Omental fat pad (tissue), 3 donors: ENCODE measurements at regions not wholly inside any gene's neighbourhood (a gene's known extent, or its start where the extent isn't known, plus 50 kb on each side); places are given as distances from the start of the nearest gene placed in this dataset.
"Not testable (repeated sequence)": the region's sequence is repeated elsewhere in the genome, so short reads cannot be mapped to it uniquely, and the experiment has no call there.

Experiments used
- ATAC-seq: fragments of 150-250 bp; one replicate; pipeline ENCODE4 v1.9.1; 2016; ENCODE audit warnings: mild to moderate bottlenecking, moderate library complexity; ENCODE audit not compliant: low FRiP score
- DNase-seq: peaks from one replicate; pipeline ENCODE4 v3.0.0-alpha.2; 2019; ENCODE audit warnings: low spot score
- CTCF ChIP-seq, 3 donors: fragments of 450-650 bp; IDR thresholded peaks; one replicate each; pipeline ENCODE4 v1.5.1; 2016 to 2017; ENCODE audit warnings: antibody characterized with exemption in 3 of 3, mild to moderate bottlenecking in 3 of 3, moderate library complexity in 2 of 3

GRCh38 chr18:1777843-1778242 is 793.5 kb downstream of the METTL4 start:
- ATAC-seq = no peak
- TF ChIP-seq CTCF (IDR thresholded peaks at IDR 0.05) = no peak
- DNase-seq = no peak

DNA sequence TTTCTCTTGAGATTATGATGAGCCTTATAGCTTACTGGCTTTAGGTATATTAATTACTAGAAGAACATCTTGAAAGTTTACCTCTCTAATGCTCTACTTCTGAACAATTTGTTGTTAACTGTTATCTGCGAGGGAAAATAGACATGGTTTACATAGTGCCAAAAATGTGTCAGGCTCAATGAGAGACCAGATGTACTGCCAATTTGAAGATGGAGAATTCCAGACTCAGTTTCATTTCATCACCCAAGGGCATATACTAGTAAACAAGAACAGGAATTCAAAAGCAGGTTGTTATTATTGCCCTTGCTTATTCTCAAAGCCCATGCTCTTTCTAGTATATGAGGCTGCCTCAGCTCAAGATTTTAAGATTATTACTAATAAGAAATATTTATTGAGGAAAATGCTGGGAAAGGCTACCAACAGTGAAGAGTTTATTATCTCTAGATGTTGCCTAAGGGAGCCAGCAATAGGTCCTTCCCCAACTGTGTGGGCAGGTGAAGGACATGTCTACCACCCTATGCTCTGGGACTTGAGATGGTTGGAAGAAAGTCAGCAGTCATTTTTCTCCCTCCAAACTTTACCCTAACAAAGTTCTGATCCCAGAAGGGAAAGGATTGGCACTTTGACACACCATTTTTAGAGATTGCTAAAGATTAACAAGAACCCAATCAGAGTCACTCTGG is 792.7 kb downstream of the METTL4 start:
- ATAC-seq (no peak), DNase-seq (no peak)
- TF ChIP-seq CTCF (IDR thresholded peaks at IDR 0.05) = no peak

DNA sequence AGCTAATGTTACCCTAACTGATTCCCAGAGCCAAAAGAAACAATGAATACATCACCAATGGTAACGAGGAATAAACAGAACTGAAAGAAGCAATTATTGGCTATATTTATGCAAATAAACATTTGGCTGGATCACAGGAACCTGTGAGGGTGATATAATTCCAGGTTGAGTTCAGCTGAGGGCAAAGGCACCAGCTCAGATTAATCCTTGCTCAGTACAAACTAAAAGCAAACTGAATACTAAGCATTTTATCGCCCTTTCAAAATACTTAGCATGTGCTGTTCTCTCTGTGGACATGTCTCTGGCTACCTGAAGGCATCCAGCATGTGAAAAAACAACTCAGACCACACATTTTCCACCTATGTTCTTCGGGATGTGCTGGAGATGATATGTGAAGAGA is 791.7 kb downstream of the METTL4 start:
- no peak for DNase-seq
- no peak for ATAC-seq

DNA sequence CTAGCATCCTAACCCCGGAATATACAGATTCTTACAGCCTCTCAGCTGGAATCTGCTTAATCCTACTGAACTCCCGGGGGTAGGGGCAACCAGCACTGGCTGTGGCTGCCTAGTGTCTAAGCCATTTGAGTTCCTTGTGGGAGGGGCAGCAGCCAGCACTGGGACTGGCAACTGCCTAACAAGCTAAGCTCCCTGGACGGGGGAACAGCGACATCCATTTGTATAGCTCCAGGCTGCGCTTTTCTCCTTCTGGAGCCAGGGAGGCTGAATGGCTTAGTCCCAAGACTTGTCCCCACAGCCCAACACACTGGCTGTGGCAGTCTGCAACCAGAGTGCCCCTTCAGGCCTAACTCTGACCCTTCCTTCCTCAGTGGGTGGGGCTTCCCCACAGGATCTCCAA is 787.2 kb downstream of the METTL4 start:
- ATAC-seq (no peak), DNase-seq (no peak)
- TF ChIP-seq CTCF (IDR thresholded peaks at IDR 0.05) = no peak

More for the DNA sequence above, 791.7 kb downstream of the METTL4 start:
- TF ChIP-seq CTCF (IDR thresholded peaks at IDR 0.05) = no peak

DNA sequence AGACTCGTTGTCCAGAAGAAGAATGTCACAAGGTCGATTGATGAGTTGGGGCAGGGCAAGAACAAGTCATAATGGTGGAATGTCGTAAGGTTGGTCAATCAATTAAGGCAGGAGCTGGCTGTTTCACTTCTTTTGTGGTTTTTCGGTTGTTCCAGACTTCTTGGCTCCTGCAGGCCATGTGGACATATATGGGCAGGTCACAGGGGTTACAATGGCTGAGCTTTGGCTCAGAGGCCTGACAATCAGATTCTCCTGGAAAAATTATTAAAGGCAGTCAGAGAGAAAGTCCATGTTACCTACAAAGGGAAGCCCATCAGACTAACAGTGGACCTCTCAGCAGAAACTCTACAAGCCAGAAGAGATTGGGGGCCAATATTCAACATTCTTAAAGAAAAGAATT is 785.3 kb downstream of the METTL4 start:
- not testable (repeated sequence) for ATAC-seq, DNase-seq

DNA sequence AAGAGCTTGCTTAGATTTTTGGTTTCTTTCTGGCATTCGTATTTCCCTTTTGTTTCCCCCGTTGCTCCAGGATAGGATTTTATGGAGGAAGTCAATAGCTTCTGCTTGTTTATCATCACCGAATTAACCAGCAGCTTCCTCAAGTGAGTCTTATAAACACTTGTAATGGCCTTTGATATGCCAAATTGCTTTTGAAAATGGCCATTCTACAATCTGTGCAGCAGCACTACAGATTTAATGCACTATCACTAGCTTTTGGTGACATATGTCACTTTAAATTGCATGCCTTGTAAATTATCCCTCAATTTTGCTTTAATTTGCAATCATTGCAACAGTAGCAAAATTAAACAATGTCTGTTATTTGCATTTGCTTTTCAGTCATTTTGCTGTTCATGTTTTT is 774.7 kb downstream of the METTL4 start:
- no peak for TF ChIP-seq CTCF (IDR thresholded peaks at IDR 0.05)
- ATAC-seq (no peak), DNase-seq (no peak)

GRCh38 chr18:1797235-1797634 is 774.1 kb downstream of the METTL4 start:
- ATAC-seq = no peak
- DNase-seq = no peak
- no peak for TF ChIP-seq CTCF (IDR thresholded peaks at IDR 0.05)
